ENCODE measurements at regions not wholly inside any gene's neighbourhood (a gene's known extent, or its start where the extent isn't known, plus 50 kb on each side); places are given as distances from the start of the nearest gene placed in this dataset.

GRCh38 chr13:102538938-102539337, 57.8 kb upstream of the TPP2 start:
- no peak overlapping the region for H3K14ac ChIP-seq (replicated peaks; ENCODE audit: low read depth, low read length)
- H3K18ac ChIP-seq (ENCODE audit: low read depth, low read length), result no peak overlapping the region
- H3K4me2 ChIP-seq (ENCODE audit: low read depth, low read length), result no peak overlapping the region
- H3K27ac ChIP-seq (ENCODE audit: insufficient read depth, low read length), result no peak overlapping the region
- H4K91ac ChIP-seq (ENCODE audit: insufficient read depth, low read depth, low read length), result no peak overlapping the region
- H3K23ac ChIP-seq (ENCODE audit: low read depth, low read length), result no peak overlapping the region
- no peaks in the 10 kb centered on the region for H3K9me3 ChIP-seq (ENCODE audit: control insufficient read depth, insufficient read depth, low read length)
- H2AFZ ChIP-seq (replicated peaks; ENCODE audit: low read length, poor library complexity), result no peak overlapping the region
- H2AK5ac ChIP-seq (ENCODE audit: low read depth, low read length), result no peak overlapping the region
- H2BK120ac ChIP-seq (ENCODE audit: low read depth, low read length), result no peak overlapping the region
- POLR2A ChIA-PET (ENCODE audit: unreplicated experiment), result no interaction called here
- DNase-seq, result no peak
- TF ChIP-seq SMC3 (IDR thresholded peaks at IDR 0.05; ENCODE audit: low read depth, low read length) (no peak), ELK1 (IDR thresholded peaks at IDR 0.05; ENCODE audit: borderline replicate concordance, low read depth, low read length) (no peak), MAFK (IDR thresholded peaks at IDR 0.05; ENCODE audit: low read depth, low read length) (no peak), CEBPB (IDR thresholded peaks at IDR 0.05; ENCODE audit: low read depth, low read length) (no peak), RCOR1 (IDR thresholded peaks at IDR 0.05; ENCODE audit: insufficient replicate concordance, low read length) (no peak), MAZ (IDR thresholded peaks at IDR 0.05; ENCODE audit: borderline replicate concordance, low read depth, low read length) (no peak), CHD1 (IDR thresholded peaks at IDR 0.05; ENCODE audit: low read depth, low read length) (no peak), RAD21 (IDR thresholded peaks at IDR 0.05; ENCODE audit: low read length) (no peak), FOS (IDR thresholded peaks at IDR 0.05; ENCODE audit: low read depth, low read length) (no peak)
- TF ChIP-seq, protein P1, sequence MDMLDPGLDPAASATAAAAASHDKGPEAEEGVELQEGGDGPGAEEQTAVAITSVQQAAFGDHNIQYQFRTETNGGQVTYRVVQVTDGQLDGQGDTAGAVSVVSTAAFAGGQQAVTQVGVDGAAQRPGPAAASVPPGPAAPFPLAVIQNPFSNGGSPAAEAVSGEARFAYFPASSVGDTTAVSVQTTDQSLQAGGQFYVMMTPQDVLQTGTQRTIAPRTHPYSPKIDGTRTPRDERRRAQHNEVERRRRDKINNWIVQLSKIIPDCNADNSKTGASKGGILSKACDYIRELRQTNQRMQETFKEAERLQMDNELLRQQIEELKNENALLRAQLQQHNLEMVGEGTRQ (IDR thresholded peaks at IDR 0.05; ENCODE audit: low read depth, low read length), result no peak
- intact Hi-C loops (cut with micrococcal nuclease) (no loop called here), in situ Hi-C loops (cut with MboI; ENCODE audit: low sequenced_read_pairs) (no loop called here), dilution Hi-C loops (cut with HindIII; ENCODE audit: low sequenced_read_pairs, unreplicated experiment) (no loop called here)
- no peaks in the 10 kb centered on the region for H3K79me1 ChIP-seq (ENCODE audit: low read depth in 1 of 2, low read length in 2 of 2)
- no peak overlapping the region for H2BK15ac ChIP-seq (ENCODE audit: low read depth, low read length)
- ATAC-seq (ENCODE audit: low read depth), result no peak
- no peak overlapping the region for H3K56ac ChIP-seq (ENCODE audit: extremely low read depth, insufficient read depth, low read length)
- no peak overlapping the region for H2BK5ac ChIP-seq (ENCODE audit: low read depth, low read length, poor library complexity, severe bottlenecking)
- no TSS peak for BruUV-seq (replicated peaks)
- no peaks in the 10 kb centered on the region for H4K20me1 ChIP-seq (ENCODE audit: insufficient read depth, low read length)
- no peak overlapping the region for H3K4me3 ChIP-seq (ENCODE audit: insufficient read depth, low read depth, low read length)
- H3K36me3 ChIP-seq (ENCODE audit: control insufficient read depth, insufficient read depth, low read length), result no peaks in the 10 kb centered on the region
- no peak overlapping the region for H2AK9ac ChIP-seq (replicated peaks; ENCODE audit: low read depth, low read length, poor library complexity)
- H3K4ac ChIP-seq (ENCODE audit: low read depth, low read length), result no peak overlapping the region
- WGBS, 2 experiments (ENCODE audit: extremely low coverage in 2 of 2, insufficient read length in 1 of 2), result no CpG with 5 or more reads among the region's 3 CpGs
- H3K4me1 ChIP-seq (ENCODE audit: control insufficient read depth, insufficient read depth, low read length), result no peaks in the 10 kb centered on the region
- no peak overlapping the region for H2BK20ac ChIP-seq (ENCODE audit: low read depth, low read length)
- no peak overlapping the region for H4K8ac ChIP-seq (ENCODE audit: low read depth in 2 of 2, low read length in 2 of 2)
- CTCF ChIA-PET, result no interaction called here
- no peak overlapping the region for H3K9ac ChIP-seq (ENCODE audit: low read depth, low read length)
- no peak overlapping the region for H4K5ac ChIP-seq (ENCODE audit: low read depth, low read length)
- no peaks in the 10 kb centered on the region for H3K9me1 ChIP-seq (ENCODE audit: insufficient read depth, low read length)
- no peaks in the 10 kb centered on the region for H3K27me3 ChIP-seq (ENCODE audit: control insufficient read depth, insufficient read depth, low read length)

All from IMR-90 (cell line).